Activated gamma-delta T cell treated with anti-CD3 and anti-CD28 coated beads, Interleukin-2, amount 50 U/mL, for 16 hours (primary cell): ENCODE measurements at regions not wholly inside any gene's neighbourhood (a gene's known extent, or its start where the extent isn't known, plus 50 kb on each side); places are given as distances from the start of the nearest gene placed in this dataset.
A peak's percentile ranks its signal among the peaks of the same experiment; 100 is the strongest.
"Not testable (repeated sequence)": the region's sequence is repeated elsewhere in the genome, so short reads cannot be mapped to it uniquely, and the experiment has no call there.

Experiments used
- DNase-seq: peaks from one replicate; pipeline ENCODE4 v3.0.0-alpha.2; 2020; ENCODE audit warnings: low read depth

DNA sequence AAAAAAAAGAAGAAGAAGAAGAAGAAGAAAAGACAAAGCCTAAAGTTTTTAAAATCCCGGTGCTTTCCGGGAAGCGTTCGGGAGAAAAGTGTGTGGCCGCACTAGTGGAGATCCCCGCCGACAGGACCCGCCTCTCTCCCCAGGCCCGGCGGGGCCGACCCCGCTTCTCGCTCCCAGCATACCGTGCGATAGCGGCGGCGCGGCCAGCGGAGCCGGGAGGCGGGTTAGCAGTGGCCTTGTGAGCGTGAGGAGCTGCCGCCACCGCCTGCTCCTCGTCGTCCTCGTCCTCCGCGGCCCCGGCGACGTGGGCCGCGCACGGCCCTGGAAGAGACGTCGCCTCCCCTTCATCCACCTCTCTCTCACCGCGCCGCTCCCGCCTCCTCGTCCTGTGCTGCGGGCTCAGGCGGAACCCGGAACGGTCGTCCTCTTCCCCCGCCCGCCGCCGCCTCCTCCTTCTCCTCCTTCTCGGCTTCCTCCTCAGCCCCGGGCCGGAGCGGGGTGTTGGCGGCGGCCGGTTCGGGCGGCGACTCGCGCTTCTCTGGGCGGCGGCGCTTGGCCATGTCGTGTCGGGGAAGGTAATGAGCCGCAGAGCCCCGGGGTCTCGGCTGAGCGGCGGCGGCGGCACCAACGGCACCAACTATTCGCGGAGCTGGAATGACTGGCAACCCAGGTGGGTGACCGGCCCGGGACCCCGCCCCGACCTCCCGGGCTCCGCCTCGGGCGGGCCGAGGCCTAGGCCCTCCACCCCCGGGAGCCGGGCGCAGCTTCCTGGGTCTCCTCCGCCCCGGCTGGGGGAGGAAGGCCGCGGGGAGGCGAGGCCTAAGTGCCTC, 62.6 kb upstream of the CDR2 start:
- peak; percentile 42 for DNase-seq

DNA sequence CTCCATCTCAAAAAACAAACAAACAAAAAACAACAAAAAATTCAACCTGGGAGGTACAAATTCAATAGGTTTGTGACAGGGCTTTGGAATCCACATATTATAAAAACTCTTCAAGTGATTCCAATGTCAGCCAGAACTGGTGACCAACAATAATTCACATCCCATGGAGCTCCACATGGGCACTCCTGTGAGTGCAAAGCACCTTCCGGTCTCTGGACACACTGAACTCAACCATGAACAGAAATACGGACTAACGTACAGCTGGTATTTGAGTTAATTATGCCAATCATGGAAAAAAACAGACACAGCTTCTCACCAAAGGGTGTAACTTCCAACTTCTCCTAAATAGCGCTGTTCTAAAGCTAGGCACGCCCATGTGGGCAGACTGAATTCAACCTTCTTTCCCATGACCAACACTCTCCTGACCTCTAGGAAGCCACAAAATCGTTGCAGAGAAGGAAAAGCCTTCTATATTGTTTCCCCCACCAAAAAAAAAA, 62.0 kb upstream of the CDR2 start:
- not testable (repeated sequence) for DNase-seq

DNA sequence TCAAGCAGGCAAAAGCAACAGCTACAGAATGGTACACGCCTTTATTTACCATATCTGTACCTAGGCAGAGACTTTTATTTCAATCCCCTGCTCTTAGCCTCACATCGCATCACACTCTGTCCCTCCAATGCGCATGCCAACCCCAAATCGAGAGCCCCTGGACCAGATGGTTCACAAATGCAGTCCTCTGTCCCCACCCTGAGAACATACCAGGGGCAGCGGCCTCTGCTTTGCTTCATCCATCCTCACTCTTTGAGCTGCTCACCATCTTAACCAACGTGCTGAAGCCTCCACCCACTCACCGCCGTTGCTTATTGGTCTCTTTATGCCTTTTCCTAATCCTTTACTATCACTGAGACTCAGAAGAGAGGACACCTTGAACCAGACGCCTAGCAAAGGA, 56.9 kb upstream of the CDR2 start:
- DNase-seq = not testable (repeated sequence)

DNA sequence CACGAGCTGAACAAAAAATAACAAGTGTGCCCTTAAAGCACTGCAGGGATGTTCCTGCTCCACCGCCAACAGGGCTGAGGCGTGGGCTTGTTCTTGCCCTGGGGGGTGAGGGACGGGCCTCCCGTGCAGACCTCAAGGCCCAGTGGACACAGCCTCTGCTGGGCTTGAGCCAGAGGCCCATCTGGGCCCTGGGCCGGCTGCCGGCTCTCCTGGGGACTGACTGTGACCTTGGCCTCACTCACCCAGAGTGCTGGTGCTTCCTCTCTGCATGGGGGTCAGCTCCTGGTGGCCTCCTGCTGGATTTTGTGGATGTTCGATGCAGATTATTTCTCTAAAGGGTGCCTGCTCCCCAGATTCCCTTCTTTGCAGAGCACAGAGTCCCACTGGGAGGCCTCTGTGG, 54.2 kb upstream of the CDR2 start:
- DNase-seq = no peak

DNA sequence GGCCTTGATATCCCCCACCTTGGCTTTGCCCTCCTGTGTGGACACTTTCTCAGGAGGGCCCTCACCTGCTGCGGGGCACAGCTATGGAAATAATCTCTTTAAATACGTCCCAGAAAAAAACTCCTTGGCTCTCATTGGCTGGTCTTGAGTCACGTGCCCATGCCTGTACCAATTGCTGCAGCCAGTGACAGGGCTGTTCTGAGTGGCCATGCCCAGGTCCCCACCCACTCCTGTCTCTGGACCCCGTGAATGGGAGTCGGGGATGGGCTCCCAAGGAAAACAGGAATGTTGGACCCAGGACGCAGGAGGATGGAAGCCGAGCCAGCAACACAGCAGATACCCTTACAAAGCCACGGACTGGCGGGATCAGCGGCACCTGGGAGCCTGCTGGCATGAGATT, 53.1 kb upstream of the CDR2 start:
- DNase-seq = no peak

DNA sequence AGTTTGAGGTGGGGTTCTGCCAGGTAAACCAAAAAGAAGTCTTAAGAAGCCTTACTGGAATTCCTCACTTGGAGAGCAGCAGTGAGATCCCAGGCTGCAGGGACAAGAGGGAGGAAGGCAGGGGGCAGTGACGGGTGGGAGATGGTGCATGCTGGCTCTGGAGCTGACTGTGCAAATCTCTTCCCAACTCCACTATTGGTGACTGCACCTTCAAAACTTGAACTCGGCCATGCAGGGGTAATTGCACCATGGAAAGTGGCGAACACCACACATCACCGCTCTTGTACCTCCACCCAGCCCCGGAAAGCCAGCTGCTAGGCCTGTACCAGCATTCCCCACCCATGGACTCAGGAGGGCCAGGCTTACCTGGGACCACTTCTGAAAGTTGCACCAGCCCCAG, 51.4 kb upstream of the CDR2 start:
- DNase-seq = no peak

DNA sequence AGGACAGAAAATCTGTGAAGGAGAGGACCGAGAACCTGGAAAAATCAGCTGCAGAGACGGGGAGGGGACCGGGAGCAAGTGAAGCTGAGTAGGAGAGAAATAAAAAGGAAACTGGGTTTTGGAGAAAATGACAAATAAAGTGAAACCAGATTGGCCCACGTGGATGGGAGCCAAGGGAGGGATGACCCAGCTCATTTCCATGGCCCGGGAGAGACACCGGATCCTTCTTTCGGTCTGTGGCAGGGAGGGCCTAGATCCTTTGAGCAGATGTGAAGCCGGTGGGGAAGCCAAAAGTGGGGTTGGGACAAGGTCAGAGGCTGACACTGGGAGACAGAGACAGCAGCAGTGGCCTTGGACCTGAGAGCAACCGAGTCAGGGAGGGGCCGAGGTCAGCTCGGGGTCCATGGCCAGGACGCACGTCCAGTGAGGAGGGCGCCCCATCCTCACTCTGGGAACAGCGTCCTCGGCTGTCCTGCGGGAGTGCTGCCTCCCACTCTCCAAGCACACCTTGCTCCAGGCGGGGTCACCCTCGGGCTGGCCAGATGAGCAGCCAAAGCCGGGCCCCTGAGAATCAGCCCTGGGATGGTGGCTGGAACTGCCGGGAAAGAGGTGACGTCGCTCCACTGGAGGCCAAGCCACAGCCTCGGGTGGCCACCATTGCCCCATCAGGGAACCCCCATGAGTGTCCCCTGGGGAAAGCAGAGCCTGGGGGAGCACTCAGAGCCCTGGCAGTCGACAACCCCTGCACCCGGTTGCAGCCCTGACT, 50.8 kb upstream of the CDR2 start:
- no peak for DNase-seq

DNA sequence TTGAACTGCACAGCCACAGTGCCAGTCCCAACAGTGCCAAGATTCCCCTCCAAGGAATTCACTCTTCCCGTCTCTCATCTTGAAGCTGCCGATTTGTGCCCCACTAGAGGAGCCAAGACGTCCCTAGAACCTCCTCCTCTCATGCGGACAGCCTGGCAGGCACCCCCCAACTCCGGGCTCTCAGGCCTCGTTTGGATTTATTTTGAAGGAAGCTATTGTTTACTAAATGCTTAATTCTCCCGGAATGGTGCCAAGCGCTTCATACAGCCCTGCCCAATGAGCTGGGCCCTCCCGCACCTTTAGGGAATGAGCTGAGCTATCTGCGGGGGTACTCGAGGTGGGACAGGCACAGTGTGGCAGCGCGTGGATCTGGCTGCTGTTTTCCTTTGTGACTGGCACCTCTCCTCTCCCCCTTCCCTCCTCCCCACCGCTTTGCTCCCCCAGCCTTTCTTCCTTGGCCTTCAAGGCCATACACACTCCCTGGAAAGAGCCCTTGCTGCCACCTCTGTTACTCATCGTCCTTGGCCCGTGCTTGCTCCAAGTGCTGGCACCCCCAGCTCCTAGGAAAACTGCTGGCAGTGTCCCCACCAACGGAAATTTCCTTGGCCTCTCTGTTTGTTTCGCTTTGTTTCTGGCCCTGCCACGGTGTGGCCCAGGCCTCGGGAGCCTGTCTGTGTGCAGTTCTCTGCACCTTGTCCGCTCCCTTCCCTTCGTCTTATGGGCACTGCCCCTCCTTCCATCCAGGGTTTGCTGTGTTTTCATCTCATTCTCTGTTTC, 49.9 kb upstream of the CDR2 start:
- DNase-seq = no peak
